Renal pelvis (tissue), 1 donor: ENCODE measurements at regions not wholly inside any gene's neighbourhood (a gene's known extent, or its start where the extent isn't known, plus 50 kb on each side); places are given as distances from the start of the nearest gene placed in this dataset.

Experiments used
- DNase-seq: peaks from one replicate; pipeline ENCODE4 v3.0.0-alpha.2; 2013

GRCh38 chrX:82081027-82081426 is 879.1 kb downstream of the SH3BGRL start:
- no peak for DNase-seq

- DNase-seq = no peak
These were observed 885.8 kb downstream of the SH3BGRL start for GRCh38 chrX:82087699-82088098.

GRCh38 chrX:82092307-82092706 is 890.4 kb downstream of the SH3BGRL start:
- no peak for DNase-seq

GRCh38 chrX:82125103-82125502 is 923.2 kb downstream of the SH3BGRL start:
- no peak for DNase-seq

GRCh38 chrX:82127228-82128123 is 925.6 kb downstream of the SH3BGRL start:
- no peak for DNase-seq

GRCh38 chrX:82134378-82134777 is 932.5 kb downstream of the SH3BGRL start:
- no peak for DNase-seq

GRCh38 chrX:82141942-82142341 is 940.0 kb downstream of the SH3BGRL start:
- DNase-seq = no peak

GRCh38 chrX:82161195-82161594 is 959.3 kb downstream of the SH3BGRL start:
- no peak for DNase-seq

- no peak for DNase-seq
These were observed 961.8 kb downstream of the SH3BGRL start for GRCh38 chrX:82163701-82164100.

- DNase-seq = no peak
These were observed 995.0 kb downstream of the SH3BGRL start for GRCh38 chrX:82196866-82197265.

GRCh38 chrX:82208975-82209374 is 1007.1 kb downstream of the SH3BGRL start:
- no peak for DNase-seq

- DNase-seq = no peak
These were observed 1016.5 kb downstream of the SH3BGRL start for GRCh38 chrX:82218361-82218760.

GRCh38 chrX:82219129-82219528 is 1017.2 kb downstream of the SH3BGRL start:
- no peak for DNase-seq

- no peak for DNase-seq
These were observed 1023.1 kb downstream of the SH3BGRL start for GRCh38 chrX:82224961-82225360.

GRCh38 chrX:82230013-82230412 is 1028.1 kb downstream of the SH3BGRL start:
- DNase-seq = no peak

- no peak for DNase-seq
These were observed 1030.8 kb downstream of the SH3BGRL start for GRCh38 chrX:82232679-82233078.

- no peak for DNase-seq
These were observed 1035.4 kb downstream of the SH3BGRL start for GRCh38 chrX:82237328-82237727.
